NCI-H2196 (cell line): ENCODE measurements at regions not wholly inside any gene's neighbourhood (a gene's known extent, or its start where the extent isn't known, plus 50 kb on each side); places are given as distances from the start of the nearest gene placed in this dataset.
"Not testable (repeated sequence)": the region's sequence is repeated elsewhere in the genome, so short reads cannot be mapped to it uniquely, and the experiment has no call there.

ENCODE experiments used
- DNase-seq: peaks from one replicate; lab custom pipeline; 2025; ENCODE audit not compliant: unreplicated experiment; lab: John Stamatoyannopoulos, UW

DNA sequence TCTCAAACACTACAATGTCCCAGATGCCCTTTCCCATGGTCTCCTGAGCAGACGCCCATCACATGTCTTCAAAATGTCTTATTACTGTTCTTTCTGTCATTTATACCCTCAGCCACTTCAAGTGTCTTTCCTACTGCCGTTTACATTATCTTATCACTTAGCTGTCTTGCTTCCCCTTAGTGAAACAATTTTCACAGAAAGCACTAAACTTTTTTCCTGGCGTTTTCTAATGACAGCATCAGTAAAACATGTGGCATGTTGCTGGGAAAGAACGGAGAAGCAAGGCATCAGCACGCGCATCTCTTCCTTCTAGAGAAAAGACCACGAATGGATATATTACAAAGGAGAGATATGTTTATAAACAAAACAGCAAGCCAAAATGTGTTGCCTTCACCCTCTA lies 189.7 kb upstream of the SLIT2 start:
- no peak for DNase-seq

DNA sequence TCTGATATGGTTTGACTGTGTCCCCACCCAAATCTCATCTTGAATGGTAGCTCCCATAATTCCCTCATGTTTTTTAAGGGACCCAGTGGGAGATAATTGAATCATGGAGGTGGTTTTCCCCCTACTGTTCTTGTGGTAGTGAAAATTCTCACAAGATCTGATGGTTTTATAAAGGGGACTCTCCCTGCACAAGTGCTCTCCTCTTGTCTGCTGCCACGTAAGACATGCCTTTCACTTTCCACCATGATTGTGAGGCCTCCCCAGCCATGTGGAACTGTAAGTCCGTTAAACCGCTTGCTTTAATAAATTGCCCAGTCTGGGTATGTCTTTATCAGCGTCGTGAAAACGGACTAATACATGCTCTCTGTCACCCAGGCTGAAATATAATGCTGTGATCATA lies 200.9 kb upstream of the SLIT2 start:
- no peak for DNase-seq

GRCh38 chr4:20049889-20050288 lies 201.8 kb upstream of the SLIT2 start:
- DNase-seq, result no peak

- DNase-seq, result no peak
Measured at GRCh38 chr4:20046931-20047677, 204.6 kb upstream of the SLIT2 start.

GRCh38 chr4:20046179-20046578 lies 205.5 kb upstream of the SLIT2 start:
- DNase-seq, result no peak

DNA sequence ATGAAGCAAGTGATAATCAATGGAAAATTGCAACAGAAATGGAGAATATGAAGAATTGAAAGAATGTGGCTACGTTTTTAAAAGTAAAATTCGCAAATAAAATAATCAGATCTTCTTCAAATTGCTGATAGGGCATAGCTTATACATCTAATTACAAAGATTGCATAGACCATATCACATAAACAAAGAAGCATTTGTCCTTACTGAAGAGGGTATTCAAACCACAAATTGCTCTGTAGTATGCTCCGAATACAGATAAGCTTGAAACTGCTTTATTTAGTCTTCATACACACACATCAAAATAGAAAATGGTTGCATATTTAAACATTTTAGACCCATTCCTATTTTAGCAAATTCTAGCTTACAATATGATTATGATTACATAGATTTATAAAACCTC lies 206.7 kb upstream of the SLIT2 start:
- no peak for DNase-seq

- no peak for DNase-seq
Measured at GRCh38 chr4:20044502-20044911, 207.2 kb upstream of the SLIT2 start.

DNA sequence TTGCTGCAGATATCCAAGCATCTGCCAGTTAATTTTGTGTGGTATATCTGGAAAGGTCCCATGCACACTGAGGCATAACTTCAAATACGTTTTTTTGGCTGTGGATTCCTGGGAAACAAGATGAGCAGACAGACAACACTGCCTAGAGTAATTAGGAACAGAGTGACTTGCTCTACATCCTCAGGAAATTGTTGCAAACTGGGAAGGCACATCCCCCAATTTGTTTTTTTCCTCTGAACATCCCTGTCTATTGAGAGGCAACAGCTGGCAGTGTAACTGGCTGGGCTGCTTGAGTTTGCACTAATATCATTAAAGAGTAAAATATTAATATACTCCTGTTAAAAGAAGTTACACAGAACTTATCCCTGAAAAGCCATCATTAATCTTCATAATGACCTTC lies 207.7 kb upstream of the SLIT2 start:
- no peak for DNase-seq

DNA sequence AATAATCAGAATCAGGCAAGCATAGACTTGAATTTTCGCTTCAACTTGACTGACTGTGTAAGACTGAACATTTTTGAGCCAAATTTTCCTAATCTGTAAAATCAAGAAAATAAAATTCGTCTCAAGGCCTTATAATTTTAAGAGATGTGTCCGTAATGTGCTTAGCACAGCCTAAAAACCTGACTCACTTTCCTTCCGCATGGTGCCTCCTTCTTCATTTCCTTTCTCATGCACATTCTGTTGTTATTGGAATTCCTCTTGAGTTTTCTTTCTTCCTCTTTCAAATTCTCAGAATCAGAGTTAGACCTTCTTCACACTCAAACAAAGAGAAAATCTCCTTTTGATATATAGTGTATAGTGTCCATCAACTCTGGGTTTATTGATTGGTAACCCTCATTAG lies 208.9 kb upstream of the SLIT2 start:
- DNase-seq, result no peak

DNA sequence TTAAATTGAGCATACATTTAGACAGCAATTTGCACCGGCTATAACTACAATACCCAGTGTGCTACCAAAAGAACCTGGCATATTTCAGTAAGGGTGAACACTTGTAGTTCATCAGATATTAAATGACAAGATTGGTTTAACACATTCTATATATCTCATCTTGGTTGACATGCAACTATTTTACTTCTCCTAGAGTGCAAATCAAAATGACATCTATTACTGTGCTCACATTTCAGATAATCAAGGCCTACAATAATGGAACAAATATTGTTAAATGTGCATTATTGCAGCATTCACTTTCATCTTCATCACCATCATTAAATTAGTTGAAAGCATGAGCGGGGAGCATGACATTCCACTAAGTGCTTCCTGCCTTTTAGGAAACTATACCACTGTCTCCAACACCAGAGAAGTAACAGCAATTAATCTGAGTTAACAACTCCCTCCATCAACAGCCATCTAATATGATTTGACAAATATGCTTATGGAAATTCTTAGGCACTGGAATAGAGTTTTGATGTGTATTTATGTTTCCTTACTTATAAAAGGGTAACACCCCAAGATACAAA lies 209.8 kb upstream of the SLIT2 start:
- DNase-seq, result no peak

GRCh38 chr4:20037745-20038144 lies 214.0 kb upstream of the SLIT2 start:
- no peak for DNase-seq

- DNase-seq, result no peak
Measured at GRCh38 chr4:20030108-20030507, 221.6 kb upstream of the SLIT2 start.

DNA sequence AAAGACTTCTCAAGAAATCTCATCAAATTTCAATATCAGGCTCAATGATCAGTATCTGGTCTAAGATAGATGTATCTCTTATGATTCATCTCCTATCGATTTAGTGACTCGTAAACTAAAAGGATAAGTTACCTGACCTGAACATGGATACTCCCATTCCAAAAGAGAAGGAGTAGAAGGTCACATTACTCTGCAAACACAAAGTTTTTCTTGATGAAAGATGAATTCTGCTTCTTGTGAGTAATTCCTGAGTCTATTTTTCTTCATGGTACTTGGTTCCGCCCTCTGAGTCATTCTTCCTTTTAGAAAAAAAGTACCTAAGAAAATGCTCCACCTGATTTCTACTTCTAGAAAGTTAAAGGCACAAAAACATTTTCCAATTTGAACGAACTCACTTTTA lies 223.1 kb upstream of the SLIT2 start:
- DNase-seq, result no peak

DNA sequence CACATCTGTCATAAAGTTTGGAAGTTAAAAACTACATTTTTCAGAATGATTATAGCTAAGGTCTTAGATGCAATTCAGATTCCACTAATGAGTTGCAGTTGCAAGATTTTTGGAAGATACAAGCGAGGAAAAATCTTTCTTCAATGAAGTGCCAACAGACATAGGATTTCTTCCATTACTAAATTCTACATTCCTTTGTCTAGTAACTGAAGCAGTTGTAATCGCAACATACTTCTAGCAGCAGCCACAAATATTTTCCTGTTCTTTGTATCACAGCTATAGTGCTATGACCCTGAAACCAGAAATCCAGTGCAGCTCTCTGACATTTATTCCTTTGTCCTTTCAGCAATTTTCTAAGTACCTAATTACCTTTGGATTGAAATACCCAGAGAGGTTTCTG lies 225.2 kb upstream of the SLIT2 start:
- DNase-seq, result no peak

- DNase-seq, result no peak
Measured at GRCh38 chr4:20022471-20022870, 229.2 kb upstream of the SLIT2 start.

- DNase-seq, result no peak
Measured at GRCh38 chr4:20020056-20020455, 231.6 kb upstream of the SLIT2 start.

DNA sequence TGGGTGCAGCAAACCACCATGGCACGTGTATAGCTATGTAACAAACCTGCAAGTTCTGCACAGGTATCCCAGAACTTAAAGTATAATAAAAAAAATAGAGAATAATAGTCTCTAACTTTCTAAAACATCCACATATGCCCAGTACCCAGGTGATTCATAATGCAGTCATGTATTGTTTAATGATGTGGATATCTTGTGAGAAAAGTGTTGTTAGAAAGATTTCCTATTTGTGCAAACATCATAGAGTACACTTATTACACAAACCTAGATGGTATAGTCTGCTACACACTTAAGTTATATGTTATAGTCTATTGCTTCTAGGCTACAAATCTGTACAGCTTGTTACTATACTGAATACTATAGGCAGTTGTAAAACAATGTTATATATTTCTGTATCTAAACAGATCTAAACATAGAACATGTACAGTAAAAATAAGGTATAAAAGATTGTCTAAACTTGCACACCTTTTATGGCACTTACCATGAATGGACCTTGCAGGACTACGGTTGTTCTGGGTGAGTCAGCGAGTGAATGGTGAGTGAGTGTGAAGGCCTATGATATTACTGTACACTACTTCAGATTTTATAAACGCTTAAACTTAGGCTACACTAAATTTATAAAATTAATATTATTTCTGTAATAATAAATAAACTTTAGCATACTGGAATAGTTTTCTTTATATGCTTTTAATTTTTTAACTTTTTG lies 232.2 kb upstream of the SLIT2 start:
- DNase-seq, result no peak

- no peak for DNase-seq
Measured at GRCh38 chr4:20017777-20018115, 234.0 kb upstream of the SLIT2 start.

DNA sequence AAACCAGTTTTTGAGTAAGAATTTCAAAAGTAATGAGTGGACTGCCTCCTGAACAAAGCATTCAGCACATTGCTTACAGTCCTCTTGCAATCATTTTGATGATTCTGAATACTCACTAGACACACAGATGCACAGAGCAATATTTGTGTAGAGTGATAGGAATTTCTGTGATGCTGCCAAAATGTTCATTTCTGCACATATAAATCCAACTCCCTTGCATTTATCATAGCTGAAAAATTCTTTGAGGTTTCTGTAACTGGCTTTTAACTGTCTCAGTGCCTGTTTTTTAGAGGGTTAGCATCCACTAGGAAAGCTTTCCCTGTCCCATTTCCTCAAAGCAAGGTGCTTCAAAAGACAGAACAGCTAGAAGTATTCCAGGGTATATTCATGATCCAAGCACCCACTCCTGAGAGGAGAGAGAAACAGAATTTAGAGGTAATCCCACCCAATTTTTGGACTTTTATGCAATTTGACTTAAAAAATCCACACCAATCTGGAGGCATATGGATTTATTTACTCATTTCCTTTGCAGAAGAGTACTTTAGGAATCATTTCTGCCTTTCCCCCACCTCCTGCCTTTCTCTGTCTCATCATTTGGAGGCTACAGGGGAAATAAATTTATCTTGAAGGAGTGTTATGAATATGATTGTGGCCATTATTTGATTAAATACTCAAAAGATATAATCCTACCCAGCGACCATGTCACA lies 234.5 kb upstream of the SLIT2 start:
- no peak for DNase-seq

GRCh38 chr4:20015636-20016224 lies 236.0 kb upstream of the SLIT2 start:
- no peak for DNase-seq

DNA sequence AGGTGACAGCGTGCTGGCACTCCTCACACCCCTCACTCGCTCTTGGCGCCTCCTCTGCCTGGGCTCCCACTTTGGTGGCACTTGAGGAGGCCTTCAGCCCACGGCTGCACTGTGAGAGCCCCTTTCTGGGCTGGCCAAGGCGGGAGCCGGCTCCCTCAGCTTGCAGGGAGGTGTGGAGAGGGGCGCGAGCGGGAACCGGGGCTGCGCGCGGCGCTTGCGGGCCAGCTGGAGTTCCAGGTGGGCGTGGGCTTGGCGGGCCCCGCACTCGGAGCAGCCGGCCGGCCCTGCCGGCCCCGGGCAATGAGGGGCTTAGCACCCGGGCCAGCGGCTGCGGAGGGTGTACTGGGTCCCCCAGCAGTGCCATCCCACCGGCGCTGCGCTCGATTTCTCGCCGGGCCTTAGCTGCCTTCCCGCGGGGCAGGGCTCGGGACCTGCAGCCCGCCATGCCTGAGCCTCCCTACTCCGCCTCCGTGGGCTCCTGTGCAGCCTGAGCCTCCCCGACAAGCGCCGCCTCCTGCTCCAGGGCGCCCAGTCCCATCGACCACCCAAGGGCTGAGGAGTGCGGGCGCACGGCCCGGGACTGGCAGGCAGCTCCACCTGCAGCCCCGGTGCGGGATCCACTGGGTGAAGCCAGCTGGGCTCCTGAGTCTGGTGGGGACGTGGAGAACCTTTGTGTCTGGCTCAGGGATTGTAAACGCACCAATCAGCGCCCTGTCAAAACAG lies 247.7 kb upstream of the SLIT2 start:
- not testable (repeated sequence) for DNase-seq
